ENCODE measurements at regions not wholly inside any gene's neighbourhood (a gene's known extent, or its start where the extent isn't known, plus 50 kb on each side); places are given as distances from the start of the nearest gene placed in this dataset.

DNA sequence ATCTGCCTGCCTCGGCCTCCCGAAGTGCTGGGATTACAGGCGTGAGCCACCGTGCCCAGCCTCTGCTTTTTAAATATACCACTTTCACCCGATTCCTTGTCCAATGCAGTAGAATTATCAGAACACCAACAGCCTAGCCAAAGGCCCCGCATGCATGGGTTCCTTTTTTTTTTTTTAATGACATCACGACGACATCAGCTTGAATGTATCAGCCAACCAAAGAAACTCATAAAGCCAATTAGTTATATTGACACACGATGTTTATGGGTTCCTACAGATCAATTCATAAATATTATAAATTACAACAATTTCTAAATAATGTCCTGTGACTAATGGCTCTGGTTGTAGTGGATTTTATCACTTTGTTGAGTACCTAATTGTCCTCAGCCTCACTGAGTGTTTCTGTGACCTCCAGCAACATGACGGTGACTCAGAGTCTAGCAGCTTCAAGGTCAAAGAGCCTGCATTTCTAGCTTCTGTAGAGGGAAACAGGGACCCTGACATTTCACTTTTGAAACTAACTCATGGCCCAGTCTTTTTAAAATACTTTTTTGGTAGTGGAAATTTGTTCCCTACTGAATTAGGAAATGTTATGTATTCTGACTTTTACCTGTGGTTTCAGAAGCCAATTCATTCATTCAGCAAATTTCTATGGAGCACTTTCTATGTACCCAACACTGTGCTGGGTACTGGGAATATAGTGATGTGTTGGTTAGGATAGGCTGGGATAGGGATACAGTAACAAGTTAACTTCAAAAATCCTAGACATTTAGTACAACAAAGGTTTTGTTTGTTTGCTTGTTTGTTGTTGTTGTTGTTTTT is 144.1 kb downstream of the SUDS3 start:
- no peaks in the 10 kb centered on the region for H3K4me1 ChIP-seq (ENCODE audit: control insufficient read depth in 2 of 2, insufficient read depth in 2 of 2, low read length in 2 of 2)
- no peaks in the 10 kb centered on the region for H3K4me1 Mint-ChIP-seq
- TF ChIP-seq, protein P1, sequence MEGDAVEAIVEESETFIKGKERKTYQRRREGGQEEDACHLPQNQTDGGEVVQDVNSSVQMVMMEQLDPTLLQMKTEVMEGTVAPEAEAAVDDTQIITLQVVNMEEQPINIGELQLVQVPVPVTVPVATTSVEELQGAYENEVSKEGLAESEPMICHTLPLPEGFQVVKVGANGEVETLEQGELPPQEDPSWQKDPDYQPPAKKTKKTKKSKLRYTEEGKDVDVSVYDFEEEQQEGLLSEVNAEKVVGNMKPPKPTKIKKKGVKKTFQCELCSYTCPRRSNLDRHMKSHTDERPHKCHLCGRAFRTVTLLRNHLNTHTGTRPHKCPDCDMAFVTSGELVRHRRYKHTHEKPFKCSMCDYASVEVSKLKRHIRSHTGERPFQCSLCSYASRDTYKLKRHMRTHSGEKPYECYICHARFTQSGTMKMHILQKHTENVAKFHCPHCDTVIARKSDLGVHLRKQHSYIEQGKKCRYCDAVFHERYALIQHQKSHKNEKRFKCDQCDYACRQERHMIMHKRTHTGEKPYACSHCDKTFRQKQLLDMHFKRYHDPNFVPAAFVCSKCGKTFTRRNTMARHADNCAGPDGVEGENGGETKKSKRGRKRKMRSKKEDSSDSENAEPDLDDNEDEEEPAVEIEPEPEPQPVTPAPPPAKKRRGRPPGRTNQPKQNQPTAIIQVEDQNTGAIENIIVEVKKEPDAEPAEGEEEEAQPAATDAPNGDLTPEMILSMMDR (IDR thresholded peaks at IDR 0.05): no peak
- no peak for TF ChIP-seq EZH2 (IDR thresholded peaks at IDR 0.05; ENCODE audit: borderline replicate concordance, insufficient read depth, low read depth, low read length, poor library complexity, severe bottlenecking)
- H3K79me2 ChIP-seq (ENCODE audit: control insufficient read depth, insufficient read depth, low read length): no peaks in the 10 kb centered on the region
- WGBS (ENCODE audit: insufficient coverage): 94% methylated on average over 6 of the region's 10 CpGs
- no peaks in the 10 kb centered on the region for H3K9me3 ChIP-seq (ENCODE audit: control extremely low read depth in 1 of 3, control insufficient read depth in 2 of 3, insufficient read depth in 1 of 3, low read length in 2 of 3)
- peaks cover 0 to 3% (median 0%) of the 10 kb centered on the region in 4 experiments for H3K27me3 ChIP-seq (replicated peaks in 1 of 4; ENCODE audit: control extremely low read depth in 1 of 4, control insufficient read depth in 3 of 4, insufficient read depth in 4 of 4, low read length in 3 of 4)
- no peak overlapping the region for H3K4me3 Mint-ChIP-seq
- ChIA-PET POLR2A (no interaction called here), CTCF (no interaction called here)
- H4K20me1 ChIP-seq (ENCODE audit: control insufficient read depth, insufficient read depth, low read length, poor library complexity, severe bottlenecking): no peaks in the 10 kb centered on the region
- no peak overlapping the region for H3K4me3 ChIP-seq (ENCODE audit: control extremely low read depth in 1 of 5, extremely low read depth in 1 of 5, insufficient read depth in 1 of 5, low read depth in 2 of 5, low read length in 4 of 5)
- peaks cover 3% of the 10 kb centered on the region for H3K27me3 Mint-ChIP-seq
- no peak overlapping the region for H3K27ac Mint-ChIP-seq
- no peak overlapping the region for H3K4me2 ChIP-seq (replicated peaks; ENCODE audit: low read depth, low read length, poor library complexity, severe bottlenecking)
- intact Hi-C loops (cut with micrococcal nuclease): no loop called here
- no peaks in the 10 kb centered on the region for H3K36me3 ChIP-seq (replicated peaks in 1 of 2; ENCODE audit: control extremely low read depth in 1 of 2, control insufficient read depth in 1 of 2, extremely low read depth in 1 of 2, insufficient read depth in 2 of 2, low read length in 1 of 2)
- H2AFZ ChIP-seq (ENCODE audit: insufficient read depth, low read depth, low read length, poor library complexity, severe bottlenecking): no peak overlapping the region
- ATAC-seq (ENCODE audit: low read depth) (no peak), DNase-seq (no peak)
- H3K9me3 Mint-ChIP-seq (ENCODE audit: insufficient read depth): peaks cover 5% of the 10 kb centered on the region
- no peak overlapping the region for H3K9ac ChIP-seq (ENCODE audit: low read length)
- H3K27ac ChIP-seq (ENCODE audit: low read length in 2 of 2): no peak overlapping the region

DNA sequence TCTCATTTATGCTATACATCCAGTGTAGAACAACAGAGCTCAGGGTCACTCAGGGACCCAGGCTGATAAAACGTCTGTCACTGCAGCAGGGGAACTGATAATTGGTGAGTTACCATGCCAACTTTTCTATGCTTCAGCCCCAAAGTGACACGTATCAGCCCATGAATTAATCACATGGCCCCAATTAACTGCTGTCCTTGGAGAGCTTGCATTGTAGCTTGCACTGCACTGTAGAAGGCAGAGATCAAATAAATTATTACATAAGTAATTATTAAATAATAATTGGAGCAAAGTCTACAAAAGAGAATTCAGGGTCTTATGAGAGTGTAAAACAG is 144.6 kb downstream of the SUDS3 start:
- no peaks in the 10 kb centered on the region for H3K79me2 ChIP-seq (ENCODE audit: control insufficient read depth, insufficient read depth, low read length)
- no peak overlapping the region for H2AFZ ChIP-seq (ENCODE audit: insufficient read depth, low read depth, low read length, poor library complexity, severe bottlenecking)
- no peaks in the 10 kb centered on the region for H3K36me3 ChIP-seq (replicated peaks in 1 of 2; ENCODE audit: control extremely low read depth in 1 of 2, control insufficient read depth in 1 of 2, extremely low read depth in 1 of 2, insufficient read depth in 2 of 2, low read length in 1 of 2)
- intact Hi-C loops (cut with micrococcal nuclease): no loop called here
- no peak for TF ChIP-seq EZH2 (IDR thresholded peaks at IDR 0.05; ENCODE audit: borderline replicate concordance, insufficient read depth, low read depth, low read length, poor library complexity, severe bottlenecking)
- TF ChIP-seq, protein P1 (IDR thresholded peaks at IDR 0.05): no peak
- H4K20me1 ChIP-seq (ENCODE audit: control insufficient read depth, insufficient read depth, low read length, poor library complexity, severe bottlenecking): no peaks in the 10 kb centered on the region
- H3K9ac ChIP-seq (ENCODE audit: low read length): no peak overlapping the region
- no peaks in the 10 kb centered on the region for H3K4me1 ChIP-seq (ENCODE audit: control insufficient read depth in 2 of 2, insufficient read depth in 2 of 2, low read length in 2 of 2)
- Mint-ChIP-seq H3K4me1 (no peaks in the 10 kb centered on the region), H3K9me3 (ENCODE audit: insufficient read depth) (peaks cover 5% of the 10 kb centered on the region), H3K27me3 (peaks cover 3% of the 10 kb centered on the region), H3K27ac (no peak overlapping the region), H3K4me3 (no peak overlapping the region)
- no peak for DNase-seq
- no peak overlapping the region for H3K4me2 ChIP-seq (replicated peaks; ENCODE audit: low read depth, low read length, poor library complexity, severe bottlenecking)
- H3K27me3 ChIP-seq (replicated peaks in 1 of 4; ENCODE audit: control extremely low read depth in 1 of 4, control insufficient read depth in 3 of 4, insufficient read depth in 4 of 4, low read length in 3 of 4): peaks cover 0 to 3% (median 0%) of the 10 kb centered on the region in 4 experiments
- no peaks in the 10 kb centered on the region for H3K9me3 ChIP-seq (ENCODE audit: control extremely low read depth in 1 of 3, control insufficient read depth in 2 of 3, insufficient read depth in 1 of 3, low read length in 2 of 3)
- ATAC-seq (ENCODE audit: low read depth): no peak
- WGBS (ENCODE audit: insufficient coverage): no CpG with 5 or more reads among the region's 2 CpGs
- POLR2A ChIA-PET: no interaction called here
- CTCF ChIA-PET: no interaction called here
- H3K27ac ChIP-seq (ENCODE audit: low read length in 2 of 2): no peak overlapping the region
- no peak overlapping the region for H3K4me3 ChIP-seq (ENCODE audit: control extremely low read depth in 1 of 5, extremely low read depth in 1 of 5, insufficient read depth in 1 of 5, low read depth in 2 of 5, low read length in 4 of 5)
